ENCODE measurements at regions not wholly inside any gene's neighbourhood (a gene's known extent, or its start where the extent isn't known, plus 50 kb on each side); places are given as distances from the start of the nearest gene placed in this dataset.

DNA sequence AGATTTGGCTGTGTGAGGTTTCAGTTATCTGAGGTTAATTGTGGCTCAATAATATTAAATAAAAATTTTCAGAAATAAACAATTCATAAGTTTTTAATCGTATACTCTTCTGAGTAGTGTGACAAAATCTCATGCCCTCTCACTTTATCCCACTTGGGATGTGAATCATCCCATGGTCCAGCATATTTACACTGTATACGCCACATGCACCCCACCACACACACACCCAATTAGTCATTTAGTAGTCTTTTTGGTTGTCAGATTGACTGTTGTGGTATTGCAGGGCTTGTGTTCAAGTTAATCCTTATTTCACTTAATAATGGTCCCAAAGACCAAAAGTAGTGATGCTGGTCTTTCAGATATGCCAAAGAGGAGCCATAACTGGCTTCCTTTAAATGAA, 66.4 kb upstream of the PCDH9 start:
- DNase-seq = no peak

DNA sequence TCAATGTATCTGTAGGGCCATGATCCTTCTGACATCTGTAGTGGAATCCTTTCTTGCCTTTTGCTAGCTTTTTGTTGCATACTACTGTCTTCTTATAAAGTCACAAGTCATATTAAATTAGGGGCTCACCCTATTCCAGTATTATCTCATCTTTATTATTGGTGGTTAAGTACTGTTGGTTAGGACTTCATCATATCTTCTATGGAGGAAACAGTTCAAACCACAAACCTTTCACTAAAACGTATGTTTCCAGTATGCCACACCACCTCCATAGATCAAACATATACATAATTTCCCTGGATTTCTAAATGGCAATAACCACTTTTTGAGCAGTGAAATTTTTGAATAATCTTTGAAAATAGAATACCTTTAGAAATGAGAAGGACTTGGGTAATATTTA, 62.8 kb upstream of the PCDH9 start:
- no peak for DNase-seq

DNA sequence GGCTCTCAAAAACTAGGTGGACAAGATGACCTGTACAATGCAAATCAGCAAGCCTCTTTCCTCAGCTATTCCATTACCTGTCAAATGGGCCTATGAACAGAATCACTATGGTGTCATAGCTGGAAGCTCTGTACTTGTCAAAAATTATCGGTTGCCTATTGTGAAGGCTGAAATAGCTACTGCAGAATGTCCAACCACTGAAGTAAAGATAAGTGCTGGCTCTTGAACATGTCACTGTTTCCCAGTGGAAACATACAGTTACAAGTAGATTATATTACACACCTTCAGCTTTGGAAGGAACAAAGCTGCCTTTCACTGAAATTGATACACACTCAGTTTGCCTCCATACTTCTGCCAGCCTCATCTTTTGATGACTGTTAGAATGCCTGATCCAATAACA, 55.5 kb upstream of the PCDH9 start:
- DNase-seq = no peak

DNA sequence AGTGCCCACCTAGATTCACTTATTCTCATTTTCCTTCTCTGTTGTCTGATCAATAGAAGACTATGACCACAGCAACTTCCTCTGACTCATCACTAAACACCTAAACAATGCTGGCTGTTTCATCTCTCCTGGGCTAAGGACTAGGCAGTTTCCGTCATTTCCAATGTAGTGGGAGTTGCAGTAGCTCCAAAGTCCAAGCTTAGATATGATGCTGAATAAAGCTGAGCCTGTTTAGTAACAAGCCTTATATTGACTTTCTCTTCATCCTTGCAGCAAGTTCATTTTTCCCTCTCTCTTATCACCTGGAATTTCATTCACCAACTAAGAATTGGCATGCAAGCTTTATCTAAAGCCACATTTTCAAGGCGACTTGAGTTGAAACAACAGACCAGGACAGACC, 53.5 kb upstream of the PCDH9 start:
- DNase-seq = no peak

DNA sequence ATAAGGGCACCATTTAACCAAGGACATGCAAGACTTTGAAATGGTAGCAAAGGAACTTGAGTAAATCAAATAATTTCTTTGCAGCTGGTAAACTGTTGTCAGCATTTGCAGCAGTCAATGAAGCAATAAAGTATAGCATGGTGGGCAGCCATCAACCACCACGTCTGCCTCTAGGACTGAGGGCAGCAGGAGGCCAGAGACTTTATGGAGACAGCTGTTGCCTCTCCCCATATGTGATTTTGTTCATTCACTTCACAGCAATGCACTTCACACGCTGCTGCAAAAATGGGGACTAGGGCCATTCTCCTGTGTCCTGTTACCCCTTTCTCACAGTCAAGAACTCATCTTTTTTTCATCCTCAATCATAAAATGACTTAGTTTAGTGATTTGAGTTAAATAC, 51.3 kb upstream of the PCDH9 start:
- no peak for DNase-seq

Measured in NCI-H446 treated with DMSO at 0.1 percent for 48 hours (cell line).